ENCODE measurements at regions not wholly inside any gene's neighbourhood (a gene's known extent, or its start where the extent isn't known, plus 50 kb on each side); places are given as distances from the start of the nearest gene placed in this dataset.

GRCh38 chr13:44184740-44185139 lies 188.9 kb upstream of the SERP2 start:
- Histone ChIP-seq H3K4me1 (no peaks in the 10 kb centered on the region), H3K9me3 (no peaks in the 10 kb centered on the region), H3K27me3 (no peaks in the 10 kb centered on the region), H3K36me3 (no peaks in the 10 kb centered on the region), H3K27ac (no peak overlapping the region), H3K4me3 (no peak overlapping the region)
- DNase-seq, result no peak
- TF ChIP-seq CTCF (IDR thresholded peaks at IDR 0.05) (no peak), POLR2A (IDR thresholded peaks at IDR 0.05) (no peak)

- H3K4me3 ChIP-seq, result no peak overlapping the region
- no peaks in the 10 kb centered on the region for H3K4me1 ChIP-seq
- H3K36me3 ChIP-seq, result no peaks in the 10 kb centered on the region
- no peaks in the 10 kb centered on the region for H3K9me3 ChIP-seq
- no peaks in the 10 kb centered on the region for H3K27me3 ChIP-seq
- no peak for TF ChIP-seq POLR2A (IDR thresholded peaks at IDR 0.05)
- no peak overlapping the region for H3K27ac ChIP-seq
- no peak for DNase-seq
Measured at GRCh38 chr13:44188257-44188656, 185.4 kb upstream of the SERP2 start.

GRCh38 chr13:44189085-44189484 lies 184.5 kb upstream of the SERP2 start:
- Histone ChIP-seq H3K9me3 (no peaks in the 10 kb centered on the region), H3K27me3 (no peaks in the 10 kb centered on the region), H3K4me1 (no peaks in the 10 kb centered on the region), H3K4me3 (no peak overlapping the region), H3K27ac (no peak overlapping the region), H3K36me3 (no peaks in the 10 kb centered on the region)
- DNase-seq, result no peak
- TF ChIP-seq POLR2A (IDR thresholded peaks at IDR 0.05) (no peak), CTCF (IDR thresholded peaks at IDR 0.05) (no peak)

GRCh38 chr13:44191103-44191502 lies 182.5 kb upstream of the SERP2 start:
- H3K4me1 ChIP-seq, result no peaks in the 10 kb centered on the region
- no peaks in the 10 kb centered on the region for H3K36me3 ChIP-seq
- peak overlapping the region in 2 of 4 donors; percentile 10 to 42 for H3K27ac ChIP-seq
- H3K9me3 ChIP-seq, result no peaks in the 10 kb centered on the region
- TF ChIP-seq POLR2A (IDR thresholded peaks at IDR 0.05) (no peak), CTCF (IDR thresholded peaks at IDR 0.05) (no peak)
- H3K4me3 ChIP-seq, result no peak overlapping the region
- H3K27me3 ChIP-seq, result no peaks in the 10 kb centered on the region
- DNase-seq, result no peak

- Histone ChIP-seq H3K4me1 (no peaks in the 10 kb centered on the region), H3K27me3 (no peaks in the 10 kb centered on the region), H3K27ac (peak overlapping the region in 3 of 4 donors; percentile 10 to 60 (median 42)), H3K9me3 (no peaks in the 10 kb centered on the region), H3K36me3 (no peaks in the 10 kb centered on the region), H3K4me3 (no peak overlapping the region)
- DNase-seq, result peak in 2 of 3 donors; percentile 27 to 66
- peak in 5 of 6 experiments; percentile 50 to 82 (median 74) for TF ChIP-seq CTCF (IDR thresholded peaks at IDR 0.05)
- no peak for TF ChIP-seq POLR2A (IDR thresholded peaks at IDR 0.05)
Measured at GRCh38 chr13:44191504-44192171, 182.0 kb upstream of the SERP2 start.

- TF ChIP-seq CTCF (IDR thresholded peaks at IDR 0.05) (no peak), POLR2A (IDR thresholded peaks at IDR 0.05) (no peak)
- H3K9me3 ChIP-seq, result no peaks in the 10 kb centered on the region
- H3K27me3 ChIP-seq, result no peaks in the 10 kb centered on the region
- H3K4me3 ChIP-seq, result no peak overlapping the region
- no peaks in the 10 kb centered on the region for H3K36me3 ChIP-seq
- H3K27ac ChIP-seq, result no peak overlapping the region
- peaks cover 0 to 1% (median 0%) of the 10 kb centered on the region in 4 donors for H3K4me1 ChIP-seq
- DNase-seq, result no peak
Measured at GRCh38 chr13:44193731-44194130, 179.9 kb upstream of the SERP2 start.
